Upper lobe of left lung (tissue), 4 donors: ENCODE measurements at regions not wholly inside any gene's neighbourhood (a gene's known extent, or its start where the extent isn't known, plus 50 kb on each side); places are given as distances from the start of the nearest gene placed in this dataset.

Experiments
- CTCF ChIP-seq, 6 experiments: fragments of 450-650 bp in 4 of 6; fragments of 200-600 bp in 2 of 6; sonication (generic) in 2 of 6; IDR thresholded peaks; one replicate each; pipeline ENCODE4 v1.5.1; 2016 to 2019; ENCODE audit warnings: antibody characterized with exemption in 6 of 6
- EP300 ChIP-seq, 4 donors: sonication (generic); formaldehyde crosslinking; IDR thresholded peaks; one replicate each; pipeline ENCODE4 v1.5.1; 2017; ENCODE audit warnings: antibody characterized with exemption in 4 of 4, control low read depth in 2 of 4
- POLR2A ChIP-seq, 4 donors: fragments of 450-650 bp; IDR thresholded peaks; one replicate each; pipeline ENCODE4 v1.5.1; 2016 to 2017; ENCODE audit warnings: antibody characterized with exemption in 4 of 4, mild to moderate bottlenecking in 2 of 4
- POLR2AphosphoS5 ChIP-seq, 2 donors: sonication (generic); formaldehyde crosslinking; IDR thresholded peaks; one replicate each; pipeline ENCODE4 v1.5.1; 2017; ENCODE audit warnings: antibody characterized with exemption in 2 of 2

DNA sequence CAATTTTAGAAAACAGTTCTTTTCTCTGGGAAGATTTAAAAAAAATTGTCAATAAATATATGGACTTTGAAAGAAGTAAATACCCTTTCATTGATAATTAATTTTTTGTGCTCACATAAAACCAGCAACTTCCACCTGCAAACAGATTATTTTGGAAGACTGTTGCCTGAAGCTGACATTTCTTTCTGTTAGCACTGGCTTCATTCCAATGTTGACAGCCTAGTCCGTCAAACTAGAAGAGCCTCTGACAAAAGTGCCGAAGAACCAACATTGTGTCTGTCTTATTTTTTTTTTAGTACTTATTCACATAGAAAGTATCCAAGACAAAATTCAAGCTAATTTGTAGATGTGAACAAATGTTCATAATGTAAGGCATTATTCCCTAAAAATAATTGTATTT, 108.6 kb upstream of the TMEM161B start:
- TF ChIP-seq POLR2AphosphoS5 (IDR thresholded peaks at IDR 0.05) (no peak), CTCF (IDR thresholded peaks at IDR 0.05) (no peak), EP300 (IDR thresholded peaks at IDR 0.05) (no peak), POLR2A (IDR thresholded peaks at IDR 0.05) (no peak)
